Pancreas (tissue), 10 donors: ENCODE measurements at regions not wholly inside any gene's neighbourhood (a gene's known extent, or its start where the extent isn't known, plus 50 kb on each side); places are given as distances from the start of the nearest gene placed in this dataset.

Experiments used
- ATAC-seq, 4 donors: fragments of 200-7000 bp; cut with Tn5 transposase; one replicate each; pipeline versions ENCODE4 v1.8.0 to v1.9.1; 2020; ENCODE audit warnings: mild to moderate bottlenecking in 4 of 4, moderate library complexity in 4 of 4
- DNase-seq, 6 donors: peaks; one replicate each; pipeline ENCODE4 v3.0.0-alpha.2; 2020
- FAIRE-seq: peaks from 2 replicates; lab custom pipeline; 2012; peaks lifted over from hg19 to GRCh38; lab: Jason Lieb, UNC
- H3K27ac ChIP-seq, 4 donors: fragments of 200-600 bp; sonication (generic); 1 replicate in 3 of 4; 2 replicates in 1 of 4; pipeline versions ENCODE4 v1.5.0 to v1.8.0; 2020
- H3K27me3 ChIP-seq, 4 donors: fragments of 200-600 bp; one replicate each; pipeline ENCODE4 v1.8.0; 2021
- H3K36me3 ChIP-seq, 3 donors: fragments of 200-600 bp; sonication (generic) in 1 of 3; one replicate each; pipeline versions ENCODE4 v1.5.0 to v1.8.0; 2020 to 2021
- H3K4me1 ChIP-seq, 3 donors: fragments of 200-600 bp; one replicate each; pipeline ENCODE4 v1.8.0; 2021
- H3K4me3 ChIP-seq, 4 donors: fragments of 200-600 bp; sonication (generic) in 2 of 4; one replicate each; pipeline versions ENCODE4 v1.5.0 to v1.8.0; 2020 to 2021
- H3K9me3 ChIP-seq, 4 donors: fragments of 200-600 bp; one replicate each; pipeline ENCODE4 v1.8.0; 2021
- CTCF ChIP-seq, 4 donors: fragments of 200-600 bp; sonication (generic) in 3 of 4; IDR thresholded peaks; one replicate each; pipeline versions ENCODE4 v1.5.0 to v1.8.0; 2021; ENCODE audit warnings: antibody characterized with exemption in 4 of 4
- WGBS, 2 donors: extraction: QIAGEN DNeasy Blood & Tissue Kit; methylation state at CpG; one replicate each; pipeline ENCODE4 v1.1.7; 2013; 5-methylcytosine and 5-hydroxymethylcytosine counted together
- intact Hi-C, 3 donors: fragments of 100-400 bp; cut with DNase I; formaldehyde crosslinking; loops; one replicate each; pipeline versions ENCODE4 v1.11.1 to v1.14.2; 2022
- donor health status: healthy with polysubstance abuse.
- donor health status: DM: no; HTN: no; CAD: no; lungs with moderate emphysema.
- donor health status: DM: no; HTN: no; CAD: no.
- donor health status: control.
- donor health status: control.
- donor health status: Bipolar disorder and iron deficiency.
- donor health status: DM: yes; HTN: yes; CAD: no.
- donor health status: DM: no; HTN: no; CAD: no.
- donor health status: DM: no; HTN: no; CAD: no.
- donor health status: DM: yes; HTN: yes; CAD: no.

- DNase-seq (no peak), FAIRE-seq (no peak), ATAC-seq (no peak)
- no peaks in the 10 kb centered on the region for H3K9me3 ChIP-seq
- H3K36me3 ChIP-seq: no peaks in the 10 kb centered on the region
- no peak for TF ChIP-seq CTCF (IDR thresholded peaks at IDR 0.05)
- WGBS, 2 donors: 86% methylated on average over 1 of the region's 1 CpG
- H3K27me3 ChIP-seq: no peaks in the 10 kb centered on the region
- H3K4me1 ChIP-seq: no peaks in the 10 kb centered on the region
- H3K4me3 ChIP-seq: no peak overlapping the region
- no peak overlapping the region for H3K27ac ChIP-seq
- intact Hi-C loops: no loop called here
Measured at GRCh38 chr10:64098994-64099393, 577.8 kb downstream of the REEP3 start.

GRCh38 chr10:64101606-64102263, 580.5 kb downstream of the REEP3 start:
- no peak for DNase-seq
- no peak overlapping the region for H3K4me3 ChIP-seq
- FAIRE-seq: no peak
- H3K4me1 ChIP-seq: no peaks in the 10 kb centered on the region
- no peak overlapping the region for H3K27ac ChIP-seq
- intact Hi-C loops: no loop called here
- ATAC-seq: no peak
- no peaks in the 10 kb centered on the region for H3K27me3 ChIP-seq
- 30 to 35% methylated on average over 3 of the region's 3 CpGs for whole genome bisulfite sequencing, 2 donors
- no peaks in the 10 kb centered on the region for H3K9me3 ChIP-seq
- no peak for TF ChIP-seq CTCF (IDR thresholded peaks at IDR 0.05)
- no peaks in the 10 kb centered on the region for H3K36me3 ChIP-seq

- DNase-seq (no peak), FAIRE-seq (no peak), ATAC-seq (no peak)
- no peaks in the 10 kb centered on the region for H3K9me3 ChIP-seq
- H3K27ac ChIP-seq: no peak overlapping the region
- WGBS, 2 donors: 88 to 89% methylated on average over 1 of the region's 1 CpG
- no peaks in the 10 kb centered on the region for H3K27me3 ChIP-seq
- no peaks in the 10 kb centered on the region for H3K4me1 ChIP-seq
- H3K4me3 ChIP-seq: no peak overlapping the region
- intact Hi-C loops: no loop called here
- TF ChIP-seq CTCF (IDR thresholded peaks at IDR 0.05): no peak
- no peaks in the 10 kb centered on the region for H3K36me3 ChIP-seq
Measured at GRCh38 chr10:64102264-64102633, 581.0 kb downstream of the REEP3 start.

- H3K4me3 ChIP-seq: no peak overlapping the region
- intact Hi-C loops: no loop called here
- H3K9me3 ChIP-seq: no peaks in the 10 kb centered on the region
- no peak for TF ChIP-seq CTCF (IDR thresholded peaks at IDR 0.05)
- ATAC-seq: no peak
- FAIRE-seq: no peak
- no peaks in the 10 kb centered on the region for H3K36me3 ChIP-seq
- no peak for DNase-seq
- no peaks in the 10 kb centered on the region for H3K4me1 ChIP-seq
- 78 to 87% methylated on average over 2 of the region's 2 CpGs for WGBS, 2 donors
- H3K27ac ChIP-seq: no peak overlapping the region
- no peaks in the 10 kb centered on the region for H3K27me3 ChIP-seq
Measured at GRCh38 chr10:64102916-64103315, 581.7 kb downstream of the REEP3 start.

- Histone ChIP-seq H3K27ac (no peak overlapping the region), H3K36me3 (no peaks in the 10 kb centered on the region), H3K4me1 (no peaks in the 10 kb centered on the region), H3K4me3 (no peak overlapping the region), H3K27me3 (no peaks in the 10 kb centered on the region), H3K9me3 (no peaks in the 10 kb centered on the region)
- FAIRE-seq (no peak), DNase-seq (no peak), ATAC-seq (no peak)
- intact Hi-C loops: no loop called here
- no peak for TF ChIP-seq CTCF (IDR thresholded peaks at IDR 0.05)
- 73 to 80% methylated on average over 6 of the region's 6 CpGs for WGBS, 2 donors
Measured at GRCh38 chr10:64103750-64104470, 582.7 kb downstream of the REEP3 start.
